Peyer's patch (tissue), 4 donors: ENCODE measurements at regions not wholly inside any gene's neighbourhood (a gene's known extent, or its start where the extent isn't known, plus 50 kb on each side); places are given as distances from the start of the nearest gene placed in this dataset.

ENCODE experiments used
- POLR2A ChIP-seq, 2 donors: fragments of 450-650 bp; IDR thresholded peaks; one replicate each; pipeline ENCODE4 v1.5.1; 2017; ENCODE audit warnings: antibody characterized with exemption in 2 of 2, mild to moderate bottlenecking in 2 of 2, moderate library complexity in 2 of 2
- TF ChIP-seq, protein P1 (sequence below), 6 experiments: fragments of 450-650 bp in 4 of 6; fragments of 200-600 bp in 2 of 6; sonication (generic) in 1 of 6; IDR thresholded peaks; one replicate each; pipeline ENCODE4 v1.5.1; 2017 to 2019; ENCODE audit warnings: antibody characterized with exemption in 6 of 6, mild to moderate bottlenecking in 3 of 6, moderate library complexity in 1 of 6

- TF ChIP-seq, protein P1, sequence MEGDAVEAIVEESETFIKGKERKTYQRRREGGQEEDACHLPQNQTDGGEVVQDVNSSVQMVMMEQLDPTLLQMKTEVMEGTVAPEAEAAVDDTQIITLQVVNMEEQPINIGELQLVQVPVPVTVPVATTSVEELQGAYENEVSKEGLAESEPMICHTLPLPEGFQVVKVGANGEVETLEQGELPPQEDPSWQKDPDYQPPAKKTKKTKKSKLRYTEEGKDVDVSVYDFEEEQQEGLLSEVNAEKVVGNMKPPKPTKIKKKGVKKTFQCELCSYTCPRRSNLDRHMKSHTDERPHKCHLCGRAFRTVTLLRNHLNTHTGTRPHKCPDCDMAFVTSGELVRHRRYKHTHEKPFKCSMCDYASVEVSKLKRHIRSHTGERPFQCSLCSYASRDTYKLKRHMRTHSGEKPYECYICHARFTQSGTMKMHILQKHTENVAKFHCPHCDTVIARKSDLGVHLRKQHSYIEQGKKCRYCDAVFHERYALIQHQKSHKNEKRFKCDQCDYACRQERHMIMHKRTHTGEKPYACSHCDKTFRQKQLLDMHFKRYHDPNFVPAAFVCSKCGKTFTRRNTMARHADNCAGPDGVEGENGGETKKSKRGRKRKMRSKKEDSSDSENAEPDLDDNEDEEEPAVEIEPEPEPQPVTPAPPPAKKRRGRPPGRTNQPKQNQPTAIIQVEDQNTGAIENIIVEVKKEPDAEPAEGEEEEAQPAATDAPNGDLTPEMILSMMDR (IDR thresholded peaks at IDR 0.05), result no peak
- no peak for TF ChIP-seq POLR2A (IDR thresholded peaks at IDR 0.05)
These were observed 508.0 kb downstream of the QKI start for GRCh38 chr6:163922562-163922961.
